ENCODE measurements at regions not wholly inside any gene's neighbourhood (a gene's known extent, or its start where the extent isn't known, plus 50 kb on each side); places are given as distances from the start of the nearest gene placed in this dataset.

DNA sequence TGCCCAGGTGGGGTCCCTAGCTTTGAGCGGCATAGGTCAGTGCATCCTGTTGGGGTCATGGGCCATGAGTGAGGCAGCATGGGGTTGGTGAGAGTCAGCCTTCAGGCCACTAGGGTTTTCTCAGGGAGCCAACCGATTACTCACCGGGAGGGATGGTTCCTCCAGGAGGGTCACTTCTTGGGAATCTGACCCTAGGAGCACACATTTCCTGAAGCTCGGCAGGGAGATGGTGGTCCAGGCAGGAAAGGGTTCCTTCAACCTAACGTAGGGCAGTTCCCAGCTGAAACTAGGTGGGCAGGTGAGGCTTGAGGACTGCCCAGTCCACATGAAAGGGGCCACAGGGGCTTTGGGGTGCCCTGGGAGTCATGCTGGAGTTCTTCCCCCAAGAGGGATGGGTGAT lies 218.0 kb downstream of the UBE3A start:
- BruUV-seq (replicated peaks) = no TSS peak
- DNase-seq (ENCODE audit: extremely low read depth in 1 of 4, low spot score in 3 of 4) (no peak), ATAC-seq (no peak), FAIRE-seq (no peak)
- Histone ChIP-seq H4K20me1 (replicated peaks; ENCODE audit: control insufficient read depth, insufficient read depth, low read length) (no peaks in the 10 kb centered on the region), H3K36me3 (ENCODE audit: control insufficient read depth, insufficient read depth, low read length) (no peaks in the 10 kb centered on the region), H3K9ac (ENCODE audit: insufficient read depth in 1 of 2, low read depth in 2 of 2, low read length in 2 of 2) (no peak overlapping the region), H3K4me1 (replicated peaks in 1 of 2; ENCODE audit: control insufficient read depth in 2 of 2, insufficient read depth in 2 of 2, low read length in 2 of 2) (no peaks in the 10 kb centered on the region), H3K4me2 (ENCODE audit: insufficient read depth, low read length) (no peak overlapping the region), H3K9me1 (ENCODE audit: control insufficient read depth, insufficient read depth, low read length) (no peaks in the 10 kb centered on the region), H3K79me2 (ENCODE audit: control insufficient read depth, insufficient read depth, low read length) (no peaks in the 10 kb centered on the region), H3K4me3 (no peak overlapping the region), H3K27ac (ENCODE audit: extremely low read depth, low read depth, low read length) (no peak overlapping the region), H2AFZ (ENCODE audit: low read depth, low read length) (no peak overlapping the region), H3K9me3 (replicated peaks; ENCODE audit: control insufficient read depth, insufficient read depth, low read depth, low read length) (no peaks in the 10 kb centered on the region), H3K27me3 (ENCODE audit: control insufficient read depth in 2 of 2, insufficient read depth in 2 of 2, low read length in 2 of 2) (no peaks in the 10 kb centered on the region)
- WGBS (ENCODE audit: insufficient coverage, low coverage, missing lambda C conversion rate) = 0% methylated on average over 5 of the region's 5 CpGs
- intact Hi-C loops (cut with micrococcal nuclease) = no loop called here
- TF ChIP-seq, protein P1, sequence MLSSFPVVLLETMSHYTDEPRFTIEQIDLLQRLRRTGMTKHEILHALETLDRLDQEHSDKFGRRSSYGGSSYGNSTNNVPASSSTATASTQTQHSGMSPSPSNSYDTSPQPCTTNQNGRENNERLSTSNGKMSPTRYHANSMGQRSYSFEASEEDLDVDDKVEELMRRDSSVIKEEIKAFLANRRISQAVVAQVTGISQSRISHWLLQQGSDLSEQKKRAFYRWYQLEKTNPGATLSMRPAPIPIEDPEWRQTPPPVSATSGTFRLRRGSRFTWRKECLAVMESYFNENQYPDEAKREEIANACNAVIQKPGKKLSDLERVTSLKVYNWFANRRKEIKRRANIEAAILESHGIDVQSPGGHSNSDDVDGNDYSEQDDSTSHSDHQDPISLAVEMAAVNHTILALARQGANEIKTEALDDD (IDR thresholded peaks at IDR 0.05) = no peak
- ChIA-PET POLR2A (no interaction called here), CTCF (ENCODE audit: low intra/inter-chr PET ratio) (no interaction called here)
- in situ Hi-C loops (cut with MboI) = no loop called here

DNA sequence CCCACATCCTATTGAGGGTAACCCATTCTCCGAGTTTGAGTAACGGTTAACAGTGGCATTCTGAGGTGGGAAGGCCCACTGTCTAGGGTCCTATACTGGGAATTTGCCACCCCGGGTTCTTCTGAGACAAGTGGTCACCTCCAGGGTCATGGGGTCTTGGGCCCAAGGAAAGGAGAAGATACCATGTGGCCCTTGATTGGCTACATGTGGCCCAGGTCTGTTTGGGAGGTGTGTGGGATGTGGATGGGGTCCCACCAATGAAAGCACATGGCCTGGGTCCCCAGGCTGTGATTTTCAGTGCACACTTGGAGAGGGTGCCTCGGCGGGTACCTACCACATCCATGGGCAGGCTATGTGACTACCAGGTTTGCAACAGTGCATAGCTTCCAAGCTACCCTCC lies 214.4 kb downstream of the UBE3A start:
- in situ Hi-C loops (cut with MboI) (no loop called here), intact Hi-C loops (cut with micrococcal nuclease) (no loop called here)
- no peaks in the 10 kb centered on the region for H3K9me1 ChIP-seq (ENCODE audit: control insufficient read depth, insufficient read depth, low read length)
- no peak overlapping the region for H3K9ac ChIP-seq (ENCODE audit: insufficient read depth in 1 of 2, low read depth in 2 of 2, low read length in 2 of 2)
- H3K27ac ChIP-seq (ENCODE audit: extremely low read depth, low read depth, low read length) = no peak overlapping the region
- no peaks in the 10 kb centered on the region for H3K4me1 ChIP-seq (replicated peaks in 1 of 2; ENCODE audit: control insufficient read depth in 2 of 2, insufficient read depth in 2 of 2, low read length in 2 of 2)
- CTCF ChIA-PET (ENCODE audit: low intra/inter-chr PET ratio) = no interaction called here
- no peaks in the 10 kb centered on the region for H4K20me1 ChIP-seq (replicated peaks; ENCODE audit: control insufficient read depth, insufficient read depth, low read length)
- H3K9me3 ChIP-seq (replicated peaks; ENCODE audit: control insufficient read depth, insufficient read depth, low read depth, low read length) = no peaks in the 10 kb centered on the region
- H3K79me2 ChIP-seq (ENCODE audit: control insufficient read depth, insufficient read depth, low read length) = no peaks in the 10 kb centered on the region
- no peaks in the 10 kb centered on the region for H3K27me3 ChIP-seq (ENCODE audit: control insufficient read depth in 2 of 2, insufficient read depth in 2 of 2, low read length in 2 of 2)
- ATAC-seq (no peak), FAIRE-seq (no peak), DNase-seq (ENCODE audit: extremely low read depth in 1 of 4, low spot score in 3 of 4) (no peak)
- H3K36me3 ChIP-seq (ENCODE audit: control insufficient read depth, insufficient read depth, low read length) = no peaks in the 10 kb centered on the region
- 0% methylated on average over 5 of the region's 5 CpGs for WGBS (ENCODE audit: insufficient coverage, low coverage, missing lambda C conversion rate)
- no TSS peak for BruUV-seq (replicated peaks)
- H3K4me2 ChIP-seq (ENCODE audit: insufficient read depth, low read length) = no peak overlapping the region
- POLR2A ChIA-PET = no interaction called here
- H2AFZ ChIP-seq (ENCODE audit: low read depth, low read length) = no peak overlapping the region
- H3K4me3 ChIP-seq = no peak overlapping the region
- no peak for TF ChIP-seq TCF3 (CRISPR knock-in tag; IDR thresholded peaks at IDR 0.05)
- no peak for TF ChIP-seq PML (IDR thresholded peaks at IDR 0.05; ENCODE audit: low read length)
- TF ChIP-seq, protein P2, sequence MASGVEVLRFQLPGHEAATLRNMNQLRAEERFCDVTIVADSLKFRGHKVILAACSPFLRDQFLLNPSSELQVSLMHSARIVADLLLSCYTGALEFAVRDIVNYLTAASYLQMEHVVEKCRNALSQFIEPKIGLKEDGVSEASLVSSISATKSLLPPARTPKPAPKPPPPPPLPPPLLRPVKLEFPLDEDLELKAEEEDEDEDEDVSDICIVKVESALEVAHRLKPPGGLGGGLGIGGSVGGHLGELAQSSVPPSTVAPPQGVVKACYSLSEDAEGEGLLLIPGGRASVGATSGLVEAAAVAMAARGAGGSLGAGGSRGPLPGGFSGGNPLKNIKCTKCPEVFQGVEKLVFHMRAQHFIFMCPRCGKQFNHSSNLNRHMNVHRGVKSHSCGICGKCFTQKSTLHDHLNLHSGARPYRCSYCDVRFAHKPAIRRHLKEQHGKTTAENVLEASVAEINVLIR (CRISPR knock-in tag; IDR thresholded peaks at IDR 0.05) = no peak
- TF ChIP-seq CXXC5 (CRISPR knock-in tag; IDR thresholded peaks at IDR 0.05) = no peak
- TF ChIP-seq, protein P3, sequence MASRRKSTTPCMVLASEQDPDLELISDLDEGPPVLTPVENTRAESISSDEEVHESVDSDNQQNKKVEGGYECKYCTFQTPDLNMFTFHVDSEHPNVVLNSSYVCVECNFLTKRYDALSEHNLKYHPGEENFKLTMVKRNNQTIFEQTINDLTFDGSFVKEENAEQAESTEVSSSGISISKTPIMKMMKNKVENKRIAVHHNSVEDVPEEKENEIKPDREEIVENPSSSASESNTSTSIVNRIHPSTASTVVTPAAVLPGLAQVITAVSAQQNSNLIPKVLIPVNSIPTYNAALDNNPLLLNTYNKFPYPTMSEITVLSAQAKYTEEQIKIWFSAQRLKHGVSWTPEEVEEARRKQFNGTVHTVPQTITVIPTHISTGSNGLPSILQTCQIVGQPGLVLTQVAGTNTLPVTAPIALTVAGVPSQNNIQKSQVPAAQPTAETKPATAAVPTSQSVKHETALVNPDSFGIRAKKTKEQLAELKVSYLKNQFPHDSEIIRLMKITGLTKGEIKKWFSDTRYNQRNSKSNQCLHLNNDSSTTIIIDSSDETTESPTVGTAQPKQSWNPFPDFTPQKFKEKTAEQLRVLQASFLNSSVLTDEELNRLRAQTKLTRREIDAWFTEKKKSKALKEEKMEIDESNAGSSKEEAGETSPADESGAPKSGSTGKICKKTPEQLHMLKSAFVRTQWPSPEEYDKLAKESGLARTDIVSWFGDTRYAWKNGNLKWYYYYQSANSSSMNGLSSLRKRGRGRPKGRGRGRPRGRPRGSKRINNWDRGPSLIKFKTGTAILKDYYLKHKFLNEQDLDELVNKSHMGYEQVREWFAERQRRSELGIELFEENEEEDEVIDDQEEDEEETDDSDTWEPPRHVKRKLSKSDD (conservative IDR thresholded peaks at IDR 0.05; ENCODE audit: low read length) = no peak
- no peak for TF ChIP-seq RBBP5 (IDR thresholded peaks at IDR 0.05; ENCODE audit: borderline replicate concordance, insufficient read depth, low read length, poor library complexity, severe bottlenecking)
- TF ChIP-seq, protein P4, sequence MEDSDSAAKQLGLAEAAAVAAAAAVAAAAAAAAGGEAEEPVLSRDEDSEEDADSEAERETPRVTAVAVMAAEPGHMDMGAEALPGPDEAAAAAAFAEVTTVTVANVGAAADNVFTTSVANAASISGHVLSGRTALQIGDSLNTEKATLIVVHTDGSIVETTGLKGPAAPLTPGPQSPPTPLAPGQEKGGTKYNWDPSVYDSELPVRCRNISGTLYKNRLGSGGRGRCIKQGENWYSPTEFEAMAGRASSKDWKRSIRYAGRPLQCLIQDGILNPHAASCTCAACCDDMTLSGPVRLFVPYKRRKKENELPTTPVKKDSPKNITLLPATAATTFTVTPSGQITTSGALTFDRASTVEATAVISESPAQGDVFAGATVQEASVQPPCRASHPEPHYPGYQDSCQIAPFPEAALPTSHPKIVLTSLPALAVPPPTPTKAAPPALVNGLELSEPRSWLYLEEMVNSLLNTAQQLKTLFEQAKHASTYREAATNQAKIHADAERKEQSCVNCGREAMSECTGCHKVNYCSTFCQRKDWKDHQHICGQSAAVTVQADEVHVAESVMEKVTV (CRISPR knock-in tag; IDR thresholded peaks at IDR 0.05) = no peak
